ENCODE measurements at regions not wholly inside any gene's neighbourhood (a gene's known extent, or its start where the extent isn't known, plus 50 kb on each side); places are given as distances from the start of the nearest gene placed in this dataset.
A peak's percentile ranks its signal among the peaks of the same experiment; 100 is the strongest.
"Not testable (repeated sequence)": the region's sequence is repeated elsewhere in the genome, so short reads cannot be mapped to it uniquely, and the experiment has no call there.

GRCh38 chr1:148362216-148362611 lies 120.9 kb downstream of the PPIAL4G start:
- intact Hi-C loops (cut with DNase I; ENCODE audit: low total_unique reads) = no loop called here
- Histone ChIP-seq H3K27me3 (peaks cover 0 to 3% of the 10 kb centered on the region in 2 donors), H3K27ac (no peak overlapping the region), H3K9me3 (no peaks in the 10 kb centered on the region), H3K4me3 (peak overlapping the region in 2 of 3 donors; percentile 35 to 47), H3K36me3 (no peaks in the 10 kb centered on the region), H3K4me1 (no peaks in the 10 kb centered on the region)
- TF ChIP-seq CTCF (IDR thresholded peaks at IDR 0.05) (no peak), POLR2A (IDR thresholded peaks at IDR 0.05) (no peak), POLR2AphosphoS5 (IDR thresholded peaks at IDR 0.05) (no peak)
- no peak for DNase-seq (ENCODE audit: low spot score in 2 of 2)

GRCh38 chr1:148361427-148362215 lies 121.5 kb downstream of the PPIAL4G start:
- H3K36me3 ChIP-seq; H3K9me3 ChIP-seq; H3K27ac ChIP-seq; H3K27me3 ChIP-seq; DNase-seq (ENCODE audit: low spot score in 2 of 2); intact Hi-C loops (cut with DNase I; ENCODE audit: low total_unique reads); H3K4me1 ChIP-seq: not testable (repeated sequence)
- peak overlapping the region in 2 of 3 donors; percentile 35 to 47 for H3K4me3 ChIP-seq

DNA sequence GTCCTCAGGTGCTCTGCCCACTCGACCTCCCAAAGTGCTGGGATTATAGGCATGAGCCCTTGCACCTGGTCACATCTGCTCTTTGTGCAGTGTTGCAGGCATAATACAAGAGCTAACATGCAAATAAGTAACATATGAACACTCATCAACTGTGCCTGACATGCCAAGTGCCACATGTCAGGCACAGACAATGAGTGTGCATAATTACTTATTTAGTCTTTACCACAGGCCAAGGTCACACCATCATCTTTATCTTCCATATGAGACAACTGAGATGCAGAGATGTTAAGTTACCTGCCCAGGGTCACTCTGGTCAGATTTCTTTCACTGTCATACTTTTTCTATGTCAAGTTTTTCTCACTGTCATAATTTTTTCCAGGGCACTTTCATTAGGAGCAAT lies 126.1 kb downstream of the PPIAL4G start:
- Histone ChIP-seq H3K36me3 (no peaks in the 10 kb centered on the region), H3K4me1 (no peaks in the 10 kb centered on the region), H3K27ac (no peak overlapping the region), H3K4me3 (no peak overlapping the region), H3K27me3 (peaks cover 0 to 28% of the 10 kb centered on the region in 2 donors), H3K9me3 (no peaks in the 10 kb centered on the region)
- TF ChIP-seq POLR2AphosphoS5 (IDR thresholded peaks at IDR 0.05) (no peak), POLR2A (IDR thresholded peaks at IDR 0.05) (no peak), CTCF (IDR thresholded peaks at IDR 0.05) (no peak)
- DNase-seq (ENCODE audit: low spot score in 2 of 2) = no peak
- intact Hi-C loops (cut with DNase I; ENCODE audit: low total_unique reads) = no loop called here

GRCh38 chr1:148355976-148356375 lies 127.1 kb downstream of the PPIAL4G start:
- TF ChIP-seq POLR2AphosphoS5 (IDR thresholded peaks at IDR 0.05) (no peak), POLR2A (IDR thresholded peaks at IDR 0.05) (no peak), CTCF (IDR thresholded peaks at IDR 0.05) (no peak)
- Histone ChIP-seq H3K27ac (no peak overlapping the region), H3K9me3 (no peaks in the 10 kb centered on the region), H3K4me3 (no peak overlapping the region), H3K36me3 (no peaks in the 10 kb centered on the region), H3K27me3 (peaks cover 0 to 39% of the 10 kb centered on the region in 2 donors), H3K4me1 (no peaks in the 10 kb centered on the region)
- no peak for DNase-seq (ENCODE audit: low spot score in 2 of 2)
- intact Hi-C loops (cut with DNase I; ENCODE audit: low total_unique reads) = no loop called here

GRCh38 chr1:148354913-148355308 lies 128.2 kb downstream of the PPIAL4G start:
- no peaks in the 10 kb centered on the region for H3K36me3 ChIP-seq
- DNase-seq (ENCODE audit: low spot score in 2 of 2) = no peak
- no peaks in the 10 kb centered on the region for H3K4me1 ChIP-seq
- H3K9me3 ChIP-seq = no peaks in the 10 kb centered on the region
- TF ChIP-seq POLR2A (IDR thresholded peaks at IDR 0.05) = no peak
- no peak overlapping the region for H3K4me3 ChIP-seq
- no peak overlapping the region for H3K27ac ChIP-seq
- intact Hi-C loops (cut with DNase I; ENCODE audit: low total_unique reads) = no loop called here
- peaks cover 0 to 49% of the 10 kb centered on the region in 2 donors for H3K27me3 ChIP-seq

GRCh38 chr1:148354284-148354912 lies 128.7 kb downstream of the PPIAL4G start:
- no peaks in the 10 kb centered on the region for H3K36me3 ChIP-seq
- peaks cover 0 to 49% of the 10 kb centered on the region in 2 donors for H3K27me3 ChIP-seq
- no peak for DNase-seq (ENCODE audit: low spot score in 2 of 2)
- H3K9me3 ChIP-seq = no peaks in the 10 kb centered on the region
- no peak overlapping the region for H3K27ac ChIP-seq
- intact Hi-C loops (cut with DNase I; ENCODE audit: low total_unique reads) = no loop called here
- no peaks in the 10 kb centered on the region for H3K4me1 ChIP-seq
- H3K4me3 ChIP-seq = no peak overlapping the region
- TF ChIP-seq CTCF (IDR thresholded peaks at IDR 0.05) = no peak
- TF ChIP-seq POLR2AphosphoS5 (IDR thresholded peaks at IDR 0.05) = no peak
- TF ChIP-seq POLR2A (IDR thresholded peaks at IDR 0.05) = no peak

Data from breast epithelium (tissue), 4 donors.